Osteoblast (primary cell): ENCODE measurements at regions not wholly inside any gene's neighbourhood (a gene's known extent, or its start where the extent isn't known, plus 50 kb on each side); places are given as distances from the start of the nearest gene placed in this dataset.

ENCODE experiments used
- DNase-seq: peaks from one replicate; pipeline ENCODE4 v3.0.0; 2011; ENCODE audit warnings: low spot score, mixed read lengths; ENCODE audit not compliant: insufficient read length; ENCODE audit errors: missing footprints
- H2AFZ ChIP-seq: 2 replicates; pipeline ENCODE4 v1.6.0; 2011; ENCODE audit warnings: mild to moderate bottlenecking, low read length
- H3K27ac ChIP-seq: 2 replicates; pipeline ENCODE4 v1.5.1; 2011; ENCODE audit warnings: mild to moderate bottlenecking, low read depth, low read length, moderate library complexity
- H3K27me3 ChIP-seq: 2 replicates; pipeline ENCODE4 v1.6.0; 2012; ENCODE audit warnings: mild to moderate bottlenecking, control low read depth, inconsistent platforms, low read length, moderate library complexity; ENCODE audit not compliant: insufficient read depth
- H3K36me3 ChIP-seq: 2 replicates; pipeline ENCODE4 v1.5.1; 2011; ENCODE audit warnings: mild to moderate bottlenecking, low read length, control low read depth, moderate library complexity; ENCODE audit not compliant: insufficient read depth
- H3K4me1 ChIP-seq: 2 replicates; pipeline ENCODE4 v1.5.1; 2011; ENCODE audit warnings: mild to moderate bottlenecking, low read length, control low read depth, moderate library complexity; ENCODE audit not compliant: insufficient read depth
- H3K4me2 ChIP-seq: 2 replicates; pipeline ENCODE4 v1.6.0; 2011; ENCODE audit warnings: mild to moderate bottlenecking, low read length; ENCODE audit not compliant: insufficient read depth
- H3K4me3 ChIP-seq: fragments of 200-600 bp; sonication (generic); 3 replicates; pipeline ENCODE4 v1.5.1; 2012; ENCODE audit warnings: mild to moderate bottlenecking, low read length, inconsistent platforms; ENCODE audit not compliant: insufficient read depth
- H3K79me2 ChIP-seq: 2 replicates; pipeline ENCODE4 v1.6.0; 2012; ENCODE audit warnings: mild to moderate bottlenecking, low read length, control low read depth, inconsistent platforms; ENCODE audit not compliant: insufficient read depth
- H3K9me3 ChIP-seq: 2 replicates; pipeline ENCODE4 v1.5.1; 2011; ENCODE audit warnings: low read depth, low read length, control low read depth
- H4K20me1 ChIP-seq: 2 replicates; pipeline ENCODE4 v1.6.0; 2012; ENCODE audit warnings: mild to moderate bottlenecking, low read length, control low read depth; ENCODE audit not compliant: insufficient read depth
- CTCF ChIP-seq: IDR thresholded peaks from 2 replicates; pipeline ENCODE4 v1.5.1; 2011; ENCODE audit warnings: mild to moderate bottlenecking, low read depth, low read length, moderate library complexity; ENCODE audit errors: extremely low read depth

- H3K36me3 ChIP-seq = no peaks in the 10 kb centered on the region
- H3K4me2 ChIP-seq = peak overlapping the region; percentile 16
- H3K27me3 ChIP-seq = no peaks in the 10 kb centered on the region
- no peaks in the 10 kb centered on the region for H3K9me3 ChIP-seq
- H3K4me3 ChIP-seq = no peak overlapping the region
- TF ChIP-seq CTCF = peak; percentile 51
- peak; percentile 32 for DNase-seq
- no peak overlapping the region for H3K27ac ChIP-seq
- H3K79me2 ChIP-seq = no peaks in the 10 kb centered on the region
- peak overlapping the region; percentile 71 for H2AFZ ChIP-seq
- no peaks in the 10 kb centered on the region for H4K20me1 ChIP-seq
- peaks cover 15% of the 10 kb centered on the region for H3K4me1 ChIP-seq
Measured at GRCh38 chr4:17173300-17173699, 274.9 kb upstream of the LDB2 start.

- TF ChIP-seq CTCF = no peak
- Histone ChIP-seq H3K27ac (no peak overlapping the region), H3K36me3 (no peaks in the 10 kb centered on the region), H3K4me2 (no peak overlapping the region), H3K27me3 (no peaks in the 10 kb centered on the region), H3K4me3 (no peak overlapping the region), H3K79me2 (no peaks in the 10 kb centered on the region), H3K4me1 (peaks cover 40% of the 10 kb centered on the region), H2AFZ (no peak overlapping the region), H3K9me3 (no peaks in the 10 kb centered on the region), H4K20me1 (no peaks in the 10 kb centered on the region)
- no peak for DNase-seq
Measured at GRCh38 chr4:17170131-17170530, 271.7 kb upstream of the LDB2 start.

- H3K36me3 ChIP-seq = no peaks in the 10 kb centered on the region
- H3K27me3 ChIP-seq = no peaks in the 10 kb centered on the region
- H4K20me1 ChIP-seq = no peaks in the 10 kb centered on the region
- peaks cover 44% of the 10 kb centered on the region for H3K4me1 ChIP-seq
- H3K9me3 ChIP-seq = no peaks in the 10 kb centered on the region
- H2AFZ ChIP-seq = no peak overlapping the region
- H3K79me2 ChIP-seq = no peaks in the 10 kb centered on the region
- H3K4me3 ChIP-seq = no peak overlapping the region
- no peak overlapping the region for H3K27ac ChIP-seq
- DNase-seq = no peak
- no peak for TF ChIP-seq CTCF
- H3K4me2 ChIP-seq = no peak overlapping the region
Measured at GRCh38 chr4:17169699-17170098, 271.3 kb upstream of the LDB2 start.

- Histone ChIP-seq H3K4me3 (no peak overlapping the region), H4K20me1 (no peaks in the 10 kb centered on the region), H3K4me1 (peaks cover 56% of the 10 kb centered on the region), H3K9me3 (no peaks in the 10 kb centered on the region), H3K79me2 (no peaks in the 10 kb centered on the region), H3K27me3 (no peaks in the 10 kb centered on the region), H3K36me3 (no peaks in the 10 kb centered on the region), H3K4me2 (peak overlapping the region; percentile 43), H2AFZ (peak overlapping the region; percentile 27), H3K27ac (peak overlapping the region; percentile 58)
- peak; percentile 74 for DNase-seq
- no peak for TF ChIP-seq CTCF
Measured at GRCh38 chr4:17168571-17168970, 270.1 kb upstream of the LDB2 start.
